Mucosa of gallbladder (tissue), 1 donor: ENCODE measurements at regions not wholly inside any gene's neighbourhood (a gene's known extent, or its start where the extent isn't known, plus 50 kb on each side); places are given as distances from the start of the nearest gene placed in this dataset.

Source experiments
- DNase-seq: peaks from one replicate; pipeline ENCODE4 v3.0.0-alpha.2; 2020; ENCODE audit warnings: low spot score
- donor health status: DM: no; HTN: no; CAD: no.

DNA sequence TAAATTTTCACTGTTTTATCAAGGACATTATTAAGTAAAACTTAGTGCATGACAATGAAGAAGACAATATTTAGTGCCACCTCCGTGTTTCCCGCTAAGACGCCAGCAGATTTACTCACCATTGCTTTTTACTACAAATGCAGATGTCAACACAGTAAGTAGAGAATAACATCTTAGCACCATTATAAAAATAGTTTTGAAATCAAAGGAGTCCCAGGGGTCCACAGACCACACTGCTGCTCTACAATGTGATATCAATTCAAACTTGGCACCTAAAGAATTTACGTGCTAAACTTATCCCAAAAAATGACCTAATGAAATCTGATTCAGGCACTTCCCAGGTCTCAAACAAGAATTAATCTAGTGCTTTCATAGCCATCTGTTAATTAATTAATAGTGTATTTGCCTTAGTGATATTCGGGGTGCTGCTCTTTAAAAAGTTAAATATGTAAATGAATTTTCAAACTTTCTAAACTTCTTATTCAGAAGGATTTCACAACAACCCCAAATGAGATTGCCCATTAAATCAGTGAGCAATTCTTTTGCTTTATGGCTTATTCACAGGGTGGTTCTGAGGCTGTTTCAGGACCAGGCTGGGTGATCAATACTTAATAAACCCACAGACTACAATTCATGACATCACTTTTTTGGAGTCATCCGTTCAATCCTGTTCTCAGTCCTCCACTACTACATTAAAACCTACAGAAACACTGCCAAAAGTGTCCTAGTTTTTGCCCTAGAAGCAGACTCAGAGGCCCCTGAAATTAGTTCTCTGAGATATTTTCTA lies 161.3 kb upstream of the LMNTD1 start:
- no peak for DNase-seq

DNA sequence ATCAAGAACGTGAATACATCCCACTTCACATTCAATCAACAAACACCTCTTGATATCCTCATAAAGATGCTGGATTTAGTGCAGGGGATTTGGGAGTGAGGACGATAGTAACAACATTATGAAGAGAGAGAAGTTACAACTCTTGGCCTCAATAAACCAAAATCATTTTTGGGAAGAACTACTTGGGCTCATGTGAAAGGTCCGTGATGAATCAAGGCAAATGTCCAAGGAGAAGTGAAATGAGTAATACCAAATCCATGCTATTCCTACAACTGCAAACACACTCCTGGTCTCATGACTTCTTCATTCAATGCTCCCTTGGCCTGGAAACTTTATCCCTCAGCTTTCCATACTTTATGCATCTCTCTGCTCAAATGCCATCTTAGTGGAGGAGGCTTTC lies 162.0 kb upstream of the LMNTD1 start:
- no peak for DNase-seq

- DNase-seq: no peak
Observed at GRCh38 chr12:25716842-25717241, 163.8 kb upstream of the LMNTD1 start.

GRCh38 chr12:25717552-25717951 lies 164.5 kb upstream of the LMNTD1 start:
- DNase-seq: no peak

DNA sequence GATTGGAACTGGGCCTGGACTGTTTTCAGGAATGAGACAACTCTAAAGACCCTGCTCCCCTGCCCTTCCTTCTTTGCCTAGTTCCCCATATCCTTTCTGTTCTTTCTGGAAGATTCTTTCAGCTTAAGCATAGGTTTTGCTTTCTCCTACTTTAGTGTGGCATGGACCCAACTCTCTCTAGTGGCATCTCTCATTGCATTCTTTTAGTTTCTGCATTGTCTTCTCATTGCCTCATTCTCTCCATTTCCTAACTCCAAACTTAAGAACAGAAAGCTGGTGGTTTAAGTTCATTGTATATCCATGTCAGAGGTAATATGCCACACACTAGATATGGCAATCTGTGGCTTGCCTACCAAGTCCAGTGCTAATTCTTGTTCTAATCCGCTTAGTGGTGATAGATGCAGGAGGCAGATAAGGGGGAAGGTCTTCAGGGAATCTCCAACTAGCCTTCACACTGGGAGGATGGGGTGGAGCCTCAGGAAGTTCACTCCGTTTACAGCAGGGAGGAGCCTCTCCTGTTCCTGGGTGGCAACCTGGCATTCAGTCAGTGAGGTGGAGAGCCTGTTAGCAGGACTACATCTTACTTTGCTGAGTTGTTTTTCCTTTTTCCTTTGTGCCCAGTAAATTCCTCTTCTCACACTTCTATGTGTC lies 165.1 kb upstream of the LMNTD1 start:
- no peak for DNase-seq

- DNase-seq: no peak
Observed at GRCh38 chr12:25719505-25719904, 166.4 kb upstream of the LMNTD1 start.

GRCh38 chr12:25723336-25723735 lies 170.3 kb upstream of the LMNTD1 start:
- no peak for DNase-seq

DNA sequence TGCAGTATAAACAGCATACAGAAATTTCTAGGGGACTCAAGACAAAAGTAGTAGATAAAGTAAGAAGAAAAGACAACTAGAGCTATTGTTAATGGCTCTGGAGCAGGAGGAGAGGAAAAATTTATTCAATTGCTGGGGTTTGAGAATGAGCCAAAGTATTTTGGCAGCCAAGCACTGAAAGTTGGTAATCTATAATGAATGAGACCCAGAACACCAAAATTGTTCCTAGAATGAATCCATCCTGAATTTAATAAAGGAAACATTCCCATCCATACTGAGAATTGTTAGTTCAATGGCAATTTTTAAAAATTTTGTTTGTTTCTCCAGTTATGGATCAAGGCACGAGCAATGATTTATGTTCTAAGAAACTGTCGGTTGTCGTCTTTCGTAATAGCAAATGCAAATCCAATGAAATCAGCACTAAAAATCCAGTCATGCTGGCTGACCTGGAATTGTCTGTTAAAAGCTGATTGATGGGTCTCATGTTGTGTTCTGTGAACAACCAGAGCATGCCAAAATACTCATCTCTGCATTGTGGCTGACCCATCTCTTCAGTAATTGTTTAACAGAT lies 170.9 kb upstream of the LMNTD1 start:
- DNase-seq: no peak

- DNase-seq: no peak
Observed at GRCh38 chr12:25725470-25725869, 172.4 kb upstream of the LMNTD1 start.

DNA sequence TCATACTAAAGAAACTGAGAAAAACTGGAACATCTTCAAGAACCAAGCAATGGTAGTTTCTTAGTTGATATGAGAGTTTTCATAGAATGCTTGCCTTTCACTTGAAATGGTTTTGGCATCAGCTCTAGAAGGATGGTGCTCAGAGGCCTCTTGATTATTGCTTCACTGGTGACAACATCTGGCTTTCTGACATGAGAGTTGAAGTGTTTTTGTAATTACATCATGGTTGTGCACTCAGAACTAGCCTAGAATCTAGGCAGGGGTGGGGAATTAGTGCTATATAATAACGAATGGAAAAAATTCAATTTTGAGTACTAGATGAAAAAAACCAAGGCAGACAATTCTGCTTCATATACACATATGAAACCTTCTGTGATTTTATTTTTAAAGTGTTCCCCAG lies 172.8 kb upstream of the LMNTD1 start:
- DNase-seq: no peak

DNA sequence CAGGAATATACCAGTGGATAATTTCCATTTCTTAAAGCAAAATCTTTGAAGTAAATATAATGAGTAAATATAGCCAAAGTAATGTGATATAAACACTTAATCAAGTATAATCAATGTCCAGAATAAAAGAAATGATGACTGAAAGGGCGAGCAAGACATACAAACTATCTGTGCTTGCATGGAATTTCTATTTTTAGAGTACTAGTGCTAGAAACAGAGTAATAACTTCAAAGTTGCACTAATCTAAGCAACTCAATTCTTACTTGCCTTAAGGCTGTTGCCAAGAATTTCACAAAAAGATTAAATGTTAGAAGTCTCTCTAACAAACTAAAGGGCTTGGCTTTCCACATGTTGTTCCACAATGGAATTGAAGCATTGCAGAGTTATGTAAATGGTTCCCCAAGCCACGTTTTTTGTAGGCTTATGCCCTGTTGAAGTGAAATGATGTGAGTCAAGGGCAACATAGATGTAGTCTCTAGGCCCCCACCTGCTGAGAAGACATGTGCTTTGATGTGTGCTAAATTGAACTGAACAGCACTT lies 175.0 kb upstream of the LMNTD1 start:
- DNase-seq: no peak

- DNase-seq: no peak
Observed at GRCh38 chr12:25730489-25731349, 177.6 kb upstream of the LMNTD1 start.

- DNase-seq: no peak
Observed at GRCh38 chr12:25733541-25733940, 180.5 kb upstream of the LMNTD1 start.

DNA sequence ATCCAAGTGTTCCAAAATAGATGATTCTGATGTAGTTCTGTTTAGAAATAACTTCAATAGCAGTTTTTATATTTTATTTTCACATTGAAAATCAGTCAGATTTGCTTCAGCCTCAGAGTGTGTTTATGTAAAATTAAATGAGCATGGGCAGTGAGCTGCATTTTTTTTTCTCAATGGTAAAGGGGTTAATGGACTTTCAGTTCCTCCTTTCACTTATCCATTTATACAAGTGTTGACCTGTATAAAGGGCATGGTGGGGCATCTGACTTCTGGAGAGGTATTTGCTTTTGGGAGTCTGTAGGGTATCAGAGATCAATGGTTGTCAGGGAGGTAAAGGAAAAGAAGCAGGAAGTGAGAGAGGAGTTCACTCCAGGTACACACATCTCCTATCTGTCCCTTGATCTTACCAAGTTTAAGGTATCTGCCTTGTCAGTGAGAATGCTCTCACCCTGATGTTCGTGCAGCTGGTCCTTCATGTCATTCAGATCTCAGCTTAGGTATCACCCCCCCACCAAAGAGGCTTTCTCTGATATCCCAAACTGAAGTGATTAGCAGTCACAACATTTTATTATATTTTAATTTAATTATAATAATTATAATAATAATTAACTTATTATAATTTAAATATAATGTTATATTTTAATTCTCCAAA lies 181.6 kb upstream of the LMNTD1 start:
- DNase-seq: no peak

GRCh38 chr12:25740617-25741016 lies 187.5 kb upstream of the LMNTD1 start:
- DNase-seq: no peak

DNA sequence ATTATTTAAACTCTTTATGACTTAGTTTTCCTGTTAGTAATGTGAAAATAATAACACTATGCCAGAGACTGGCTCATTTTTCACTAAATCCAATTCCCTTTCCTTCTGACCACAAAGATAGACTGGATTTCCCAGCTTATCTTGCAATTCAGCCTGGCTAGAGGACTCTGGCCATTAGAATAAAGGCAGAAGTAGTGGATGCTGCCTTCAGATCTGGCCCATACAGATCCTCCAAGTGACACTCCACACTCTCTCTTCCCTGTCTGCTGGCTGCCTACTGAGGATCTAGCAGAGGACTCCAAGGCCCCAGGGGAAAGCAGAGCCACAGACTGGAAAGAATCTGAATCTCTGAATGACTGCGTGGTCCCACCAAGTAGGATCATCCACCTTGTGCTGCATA lies 188.8 kb upstream of the LMNTD1 start:
- no peak for DNase-seq

DNA sequence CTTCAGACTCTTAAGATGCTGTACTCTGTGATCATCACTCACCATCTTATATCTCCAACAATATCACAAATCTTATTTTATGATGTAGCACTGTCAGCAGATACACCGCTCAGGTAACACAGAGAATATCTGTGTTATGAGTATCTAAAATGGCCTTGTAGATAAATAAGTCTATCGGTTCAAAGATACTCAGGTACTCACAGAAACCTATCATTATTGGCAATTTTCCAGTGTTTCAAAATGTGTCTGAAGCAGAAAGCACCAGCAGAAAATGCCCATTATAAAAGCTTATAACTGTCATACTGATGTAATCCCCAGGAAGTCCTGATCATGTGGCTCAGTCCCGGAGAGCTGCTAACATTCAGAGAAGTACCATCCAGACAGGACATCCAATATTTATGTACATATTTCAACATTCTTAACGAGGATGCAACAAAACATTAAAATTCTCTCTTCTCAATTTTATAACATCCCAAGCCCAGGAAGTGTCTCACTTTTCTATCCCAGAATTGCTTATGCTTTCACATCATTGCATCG lies 190.7 kb upstream of the LMNTD1 start:
- no peak for DNase-seq

- no peak for DNase-seq
Observed at GRCh38 chr12:25744313-25744712, 191.2 kb upstream of the LMNTD1 start.

DNA sequence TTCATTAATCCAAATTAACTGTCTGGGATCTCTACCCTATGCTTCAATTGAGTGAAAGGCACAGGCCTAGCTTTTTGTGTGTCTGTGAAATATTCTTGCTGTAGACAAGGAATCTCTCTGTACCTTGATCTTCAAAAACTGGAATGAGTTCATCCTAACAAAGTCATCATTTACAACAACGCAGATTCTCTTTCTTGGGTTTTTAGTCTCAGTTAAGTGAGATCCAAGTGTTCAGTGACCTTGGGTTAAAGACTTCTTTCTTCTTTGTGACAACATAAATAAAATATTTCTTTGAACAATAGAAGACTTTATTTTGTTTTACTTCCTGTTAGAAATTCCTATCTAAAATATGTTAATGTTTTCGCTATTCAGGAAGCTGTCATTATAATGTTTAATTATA lies 192.2 kb upstream of the LMNTD1 start:
- no peak for DNase-seq

GRCh38 chr12:25746131-25746530 lies 193.0 kb upstream of the LMNTD1 start:
- DNase-seq: no peak

DNA sequence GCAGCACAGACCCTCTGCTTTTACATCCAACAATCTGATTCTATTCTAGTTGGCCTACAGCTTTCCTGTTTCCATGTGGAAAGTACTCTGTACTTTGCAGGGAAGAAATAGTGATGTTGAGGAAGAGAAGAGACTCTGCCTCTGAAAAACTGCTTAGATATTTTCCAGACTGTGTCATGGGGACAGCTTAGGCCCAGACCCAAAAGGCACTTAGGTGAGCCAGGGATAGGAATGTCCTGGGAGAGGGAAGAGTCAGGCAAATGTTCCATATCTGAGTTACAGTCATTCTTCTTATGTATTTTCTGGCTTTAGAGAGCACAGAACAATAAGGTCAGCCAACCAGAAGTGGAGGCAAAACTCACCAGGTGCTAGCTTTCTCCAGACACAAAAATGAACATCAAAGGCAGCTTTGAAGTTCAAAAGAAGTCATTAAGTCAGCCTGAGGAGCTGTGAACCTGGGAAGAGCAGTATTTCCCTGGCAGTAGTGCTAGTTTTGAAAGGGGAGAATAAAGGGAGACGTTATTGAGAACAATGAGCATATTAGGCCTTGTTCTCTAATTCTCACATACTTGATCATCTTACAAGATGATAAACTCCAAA lies 199.7 kb upstream of the LMNTD1 start:
- DNase-seq: no peak
